ENCODE measurements at regions not wholly inside any gene's neighbourhood (a gene's known extent, or its start where the extent isn't known, plus 50 kb on each side); places are given as distances from the start of the nearest gene placed in this dataset.

GRCh38 chr1:244255426-244255965, 196.2 kb downstream of the ADSS2 start:
- Histone ChIP-seq H3K27ac (ENCODE audit: low read depth, low read length, poor library complexity, severe bottlenecking) (no peak overlapping the region), H3K4me3 (ENCODE audit: low read depth, low read length, poor library complexity, severe bottlenecking) (no peak overlapping the region), H3K79me2 (ENCODE audit: insufficient read depth, low read length) (no peaks in the 10 kb centered on the region), H4K20me1 (ENCODE audit: insufficient read depth, low read length) (no peaks in the 10 kb centered on the region), H2AFZ (ENCODE audit: low read length) (no peak overlapping the region), H3K4me1 (ENCODE audit: insufficient read depth, low read length, severe bottlenecking) (peaks cover 4% of the 10 kb centered on the region), H3K9me2 (ENCODE audit: low read depth, low read length) (no peaks in the 10 kb centered on the region), H3K9me3 (ENCODE audit: low read length) (no peaks in the 10 kb centered on the region), H3K4me2 (ENCODE audit: low read length) (no peak overlapping the region), H3K36me3 (ENCODE audit: insufficient read depth, low read length) (no peaks in the 10 kb centered on the region), H3K27me3 (ENCODE audit: insufficient read depth, low read length) (no peaks in the 10 kb centered on the region), H3F3A (ENCODE audit: insufficient read depth, low read length) (no peaks in the 10 kb centered on the region), H3K9ac (ENCODE audit: low read length) (no peak overlapping the region)
- TF ChIP-seq EZH2 (IDR thresholded peaks at IDR 0.05; ENCODE audit: borderline replicate concordance, low read length), result no peak
- no peak for TF ChIP-seq CTCF (IDR thresholded peaks at IDR 0.05; ENCODE audit: low read length)

GRCh38 chr1:244256086-244256676, 195.5 kb downstream of the ADSS2 start:
- no peak for TF ChIP-seq CTCF (IDR thresholded peaks at IDR 0.05; ENCODE audit: low read length)
- no peak for TF ChIP-seq EZH2 (IDR thresholded peaks at IDR 0.05; ENCODE audit: borderline replicate concordance, low read length)
- H3K27ac ChIP-seq (ENCODE audit: low read depth, low read length, poor library complexity, severe bottlenecking), result no peak overlapping the region
- no peaks in the 10 kb centered on the region for H3K9me3 ChIP-seq (ENCODE audit: low read length)
- no peaks in the 10 kb centered on the region for H3K27me3 ChIP-seq (ENCODE audit: insufficient read depth, low read length)
- H3K4me3 ChIP-seq (ENCODE audit: low read depth, low read length, poor library complexity, severe bottlenecking), result no peak overlapping the region
- H3K9ac ChIP-seq (ENCODE audit: low read length), result no peak overlapping the region
- no peak overlapping the region for H2AFZ ChIP-seq (ENCODE audit: low read length)
- H3K79me2 ChIP-seq (ENCODE audit: insufficient read depth, low read length), result no peaks in the 10 kb centered on the region
- H3K4me2 ChIP-seq (ENCODE audit: low read length), result no peak overlapping the region
- peaks cover 4% of the 10 kb centered on the region for H3K4me1 ChIP-seq (ENCODE audit: insufficient read depth, low read length, severe bottlenecking)
- H3K36me3 ChIP-seq (ENCODE audit: insufficient read depth, low read length), result no peaks in the 10 kb centered on the region
- no peaks in the 10 kb centered on the region for H4K20me1 ChIP-seq (ENCODE audit: insufficient read depth, low read length)
- H3F3A ChIP-seq (ENCODE audit: insufficient read depth, low read length), result no peaks in the 10 kb centered on the region
- no peaks in the 10 kb centered on the region for H3K9me2 ChIP-seq (ENCODE audit: low read depth, low read length)

GRCh38 chr1:244264163-244264562, 187.5 kb downstream of the ADSS2 start:
- TF ChIP-seq EZH2 (IDR thresholded peaks at IDR 0.05; ENCODE audit: borderline replicate concordance, low read length) (no peak), CTCF (IDR thresholded peaks at IDR 0.05; ENCODE audit: low read length) (no peak)
- H3K9me2 ChIP-seq (ENCODE audit: low read depth, low read length), result no peaks in the 10 kb centered on the region
- no peak overlapping the region for H3K9ac ChIP-seq (ENCODE audit: low read length)
- H3K79me2 ChIP-seq (ENCODE audit: insufficient read depth, low read length), result no peaks in the 10 kb centered on the region
- no peak overlapping the region for H3K4me2 ChIP-seq (ENCODE audit: low read length)
- H3K9me3 ChIP-seq (ENCODE audit: low read length), result no peaks in the 10 kb centered on the region
- H3K4me1 ChIP-seq (ENCODE audit: insufficient read depth, low read length, severe bottlenecking), result no peaks in the 10 kb centered on the region
- no peak overlapping the region for H2AFZ ChIP-seq (ENCODE audit: low read length)
- no peaks in the 10 kb centered on the region for H3K27me3 ChIP-seq (ENCODE audit: insufficient read depth, low read length)
- no peak overlapping the region for H3K27ac ChIP-seq (ENCODE audit: low read depth, low read length, poor library complexity, severe bottlenecking)
- H3K4me3 ChIP-seq (ENCODE audit: low read depth, low read length, poor library complexity, severe bottlenecking), result no peak overlapping the region
- no peaks in the 10 kb centered on the region for H3K36me3 ChIP-seq (ENCODE audit: insufficient read depth, low read length)
- H3F3A ChIP-seq (ENCODE audit: insufficient read depth, low read length), result no peaks in the 10 kb centered on the region
- H4K20me1 ChIP-seq (ENCODE audit: insufficient read depth, low read length), result no peaks in the 10 kb centered on the region
